NCI-H524 treated with DMSO at 0.1 percent for 48 hours (cell line): ENCODE measurements at regions not wholly inside any gene's neighbourhood (a gene's known extent, or its start where the extent isn't known, plus 50 kb on each side); places are given as distances from the start of the nearest gene placed in this dataset.
A peak's percentile ranks its signal among the peaks of the same experiment; 100 is the strongest.

Experiments used
- DNase-seq: peaks from one replicate; lab custom pipeline; 2025; lab: John Stamatoyannopoulos, UW

DNA sequence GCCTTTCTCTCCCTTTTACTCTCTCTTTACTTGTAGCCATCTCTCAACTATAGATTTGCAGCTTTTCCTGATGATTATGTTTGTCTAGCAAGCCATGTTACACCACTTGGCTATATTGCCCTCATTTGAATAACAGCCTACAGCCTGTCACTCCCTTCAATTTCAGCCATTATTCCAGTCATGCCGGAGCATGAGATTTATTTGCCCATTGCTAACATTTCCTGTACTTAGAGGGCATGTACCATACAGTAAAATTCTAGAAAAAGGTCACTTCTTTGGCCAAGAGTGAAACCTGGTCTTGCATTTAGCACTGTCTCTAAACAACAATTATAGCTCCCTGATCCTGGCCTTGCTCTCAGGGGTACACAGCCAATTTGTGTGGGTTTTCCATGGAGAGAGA, 221.7 kb upstream of the TMC3 start:
- no peak for DNase-seq

GRCh38 chr15:81589671-81590070, 215.7 kb upstream of the TMC3 start:
- peak; percentile 61 for DNase-seq

- DNase-seq, result peak; percentile 17
Observed at GRCh38 chr15:81575436-81576123, 201.6 kb upstream of the TMC3 start.

DNA sequence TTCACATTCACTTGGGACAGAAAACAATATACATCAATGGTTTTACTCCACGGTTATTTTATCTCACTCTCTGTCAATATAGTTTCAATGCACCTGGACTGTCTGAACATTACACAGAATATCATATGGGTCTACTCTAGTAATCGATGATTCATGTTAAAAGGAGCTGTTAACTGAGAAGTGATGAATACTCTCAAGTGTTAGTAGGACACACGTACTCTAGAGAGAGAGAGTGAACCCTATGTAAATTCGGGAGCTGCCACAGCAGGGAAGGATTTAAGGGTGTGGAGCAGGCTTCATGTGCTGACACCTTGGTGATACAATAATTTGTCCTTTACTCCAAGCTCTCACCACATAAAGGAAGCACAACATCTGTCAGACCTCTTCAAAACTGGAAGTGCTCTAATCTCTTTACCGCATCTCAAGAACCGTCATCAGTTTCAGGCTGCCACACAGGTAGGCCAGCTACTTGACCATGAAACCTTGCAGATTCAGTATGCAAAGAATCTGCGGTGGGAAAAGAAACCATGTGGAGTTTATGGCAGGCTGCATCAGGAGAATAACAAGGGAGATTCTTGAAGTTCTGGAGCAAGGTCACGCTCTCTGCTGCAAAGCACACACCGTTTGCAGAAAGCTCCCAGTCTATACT, 199.2 kb upstream of the TMC3 start:
- peak; percentile 100 for DNase-seq

DNA sequence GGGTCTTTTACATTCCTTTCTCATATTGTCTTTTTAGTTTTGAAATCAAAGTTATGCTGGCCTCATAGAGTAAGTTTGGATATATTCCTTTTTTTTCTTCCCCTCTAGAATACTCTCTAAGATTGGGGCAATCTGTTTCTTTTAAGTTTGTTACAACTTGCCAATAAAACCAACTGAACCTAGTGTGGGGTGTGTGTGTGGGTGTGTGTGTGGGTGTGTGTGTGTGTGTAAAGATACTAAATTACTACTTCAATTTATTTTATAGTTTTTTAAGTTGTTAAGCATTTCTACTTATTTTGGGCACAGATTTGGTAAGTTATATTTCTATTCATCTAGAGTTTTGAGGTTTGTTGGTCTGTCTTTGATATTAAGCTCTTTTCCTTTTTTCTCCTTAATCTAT, 198.2 kb upstream of the TMC3 start:
- no peak for DNase-seq

DNA sequence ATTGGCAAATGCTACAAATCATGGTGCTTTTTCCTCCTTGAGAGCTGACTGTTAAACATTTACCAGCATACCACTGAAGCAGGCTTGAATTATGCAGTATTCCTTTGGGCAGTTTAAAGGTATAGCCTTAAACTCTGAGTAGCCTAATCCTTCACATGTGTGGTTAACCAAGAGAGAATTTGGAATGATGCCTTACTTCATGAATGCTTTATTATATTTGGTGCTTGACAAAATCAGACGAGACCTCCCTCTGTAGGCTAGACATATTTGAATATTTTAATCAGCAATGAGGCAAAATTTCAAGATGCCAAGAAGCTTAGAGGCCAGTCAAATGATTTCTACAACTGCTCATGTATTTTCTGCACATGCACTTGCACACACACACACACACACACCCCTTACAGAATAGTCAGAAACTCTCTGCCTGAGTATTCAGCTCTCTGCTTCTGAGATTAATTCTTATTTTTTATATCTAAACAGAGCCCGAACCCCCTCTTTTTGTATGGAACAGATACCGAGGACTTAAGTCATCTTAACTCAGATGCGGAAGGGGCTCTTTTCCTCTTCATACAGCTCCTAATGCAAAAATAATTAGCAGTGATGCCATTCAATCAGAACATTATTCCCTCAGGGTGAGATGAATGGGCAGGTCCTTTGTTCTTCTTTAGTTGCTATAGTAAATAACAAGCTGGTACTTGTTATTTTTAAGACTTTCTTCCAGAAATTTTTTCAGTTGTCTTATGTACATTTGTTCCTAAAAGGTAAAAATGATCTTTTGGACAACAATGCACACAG, 195.5 kb upstream of the TMC3 start:
- no peak for DNase-seq

DNA sequence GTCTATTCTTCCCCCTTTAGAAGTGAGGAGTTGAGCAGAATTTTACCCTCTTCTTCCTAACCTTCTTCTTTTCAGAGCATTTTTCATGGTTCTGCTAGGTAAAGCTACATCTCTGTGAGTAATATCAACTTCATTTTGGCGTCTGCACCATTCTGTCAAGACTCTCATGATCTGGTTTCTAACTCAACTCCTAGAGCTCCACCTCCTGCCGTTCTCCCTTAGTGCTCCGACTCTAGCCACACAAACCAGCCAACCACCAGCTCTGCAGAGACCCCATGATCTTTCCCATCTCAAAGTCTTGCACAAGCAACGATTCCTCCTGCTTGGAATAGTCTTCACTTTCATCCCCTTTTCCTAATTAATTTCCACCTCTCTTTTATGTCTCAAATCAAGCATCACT, 193.9 kb upstream of the TMC3 start:
- DNase-seq, result no peak

GRCh38 chr15:81562986-81563385, 189.0 kb upstream of the TMC3 start:
- no peak for DNase-seq

GRCh38 chr15:81560405-81560804, 186.4 kb upstream of the TMC3 start:
- DNase-seq, result no peak

GRCh38 chr15:81558056-81558455, 184.0 kb upstream of the TMC3 start:
- DNase-seq, result no peak

- no peak for DNase-seq
Observed at GRCh38 chr15:81555346-81555745, 181.3 kb upstream of the TMC3 start.

GRCh38 chr15:81548365-81549130, 174.5 kb upstream of the TMC3 start:
- no peak for DNase-seq

DNA sequence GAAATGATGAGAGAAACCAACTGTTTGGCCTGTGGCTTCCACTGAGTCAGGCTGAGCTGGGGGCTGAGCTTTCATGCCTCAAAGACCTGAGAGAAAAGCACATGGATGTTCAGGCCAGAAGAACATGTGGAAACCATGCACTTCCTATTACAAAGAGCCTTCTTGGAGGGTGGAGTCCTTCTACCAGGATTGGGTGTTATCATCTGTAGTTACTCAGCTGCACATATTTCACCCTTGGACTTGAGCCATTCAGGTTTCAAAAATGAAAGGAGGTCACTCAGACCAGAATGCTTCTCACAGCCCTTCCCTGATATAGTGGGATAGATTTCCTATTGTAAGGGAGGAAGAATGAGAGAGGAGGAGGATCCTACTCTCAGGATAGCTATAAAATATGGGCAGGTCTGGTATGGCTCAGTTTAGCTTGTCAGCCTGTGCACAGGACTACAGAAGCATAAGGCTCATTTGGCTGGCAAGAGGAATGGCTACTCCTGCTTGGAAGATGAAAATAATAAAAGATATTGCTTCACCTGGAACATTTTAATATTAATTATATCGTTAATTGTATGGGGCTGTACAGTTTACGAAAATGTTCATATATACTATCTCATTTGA, 173.6 kb upstream of the TMC3 start:
- DNase-seq, result no peak

GRCh38 chr15:81544385-81544784, 170.4 kb upstream of the TMC3 start:
- DNase-seq, result no peak

- DNase-seq, result no peak
Observed at GRCh38 chr15:81540909-81541308, 166.9 kb upstream of the TMC3 start.

DNA sequence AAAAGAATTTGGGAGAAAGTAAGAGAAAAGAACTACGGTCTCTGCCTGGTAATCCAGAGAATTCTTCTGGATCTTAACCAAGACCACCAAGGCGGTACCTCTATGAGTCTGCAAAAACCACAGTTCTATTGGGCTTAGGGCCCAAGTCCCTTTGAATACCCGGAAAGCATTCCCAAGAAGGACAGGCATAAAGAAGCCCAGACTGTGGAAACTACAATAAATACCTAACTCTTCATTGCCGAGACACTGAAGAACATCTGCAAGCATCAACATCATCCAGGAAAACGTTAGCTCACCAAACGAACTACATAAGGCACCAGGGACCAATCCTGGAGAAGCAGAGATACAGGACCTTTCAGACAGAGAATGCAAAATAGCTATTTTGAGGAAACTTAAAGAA, 162.3 kb upstream of the TMC3 start:
- DNase-seq, result no peak

GRCh38 chr15:81534124-81534523, 160.1 kb upstream of the TMC3 start:
- DNase-seq, result no peak

DNA sequence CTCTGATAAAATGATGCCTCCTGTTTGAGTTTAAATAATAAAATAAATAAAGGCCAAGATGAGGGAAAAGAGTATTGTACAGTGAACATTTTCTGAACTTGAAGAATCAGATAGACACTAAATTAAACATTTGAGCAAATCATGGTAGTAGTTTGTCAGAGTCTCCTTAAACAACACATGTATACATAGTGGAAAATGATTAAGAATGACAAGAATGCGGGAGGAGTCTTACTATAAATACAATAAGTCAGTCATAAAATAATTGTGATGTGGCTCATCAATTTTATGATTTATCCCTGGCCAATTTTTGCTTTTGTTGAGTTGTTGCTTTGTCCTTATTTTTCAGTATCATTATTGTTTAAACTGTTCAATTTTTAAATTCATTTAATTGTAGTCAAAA, 158.0 kb upstream of the TMC3 start:
- no peak for DNase-seq

- no peak for DNase-seq
Observed at GRCh38 chr15:81531109-81531592, 157.1 kb upstream of the TMC3 start.

- DNase-seq, result no peak
Observed at GRCh38 chr15:81530271-81530691, 156.3 kb upstream of the TMC3 start.

DNA sequence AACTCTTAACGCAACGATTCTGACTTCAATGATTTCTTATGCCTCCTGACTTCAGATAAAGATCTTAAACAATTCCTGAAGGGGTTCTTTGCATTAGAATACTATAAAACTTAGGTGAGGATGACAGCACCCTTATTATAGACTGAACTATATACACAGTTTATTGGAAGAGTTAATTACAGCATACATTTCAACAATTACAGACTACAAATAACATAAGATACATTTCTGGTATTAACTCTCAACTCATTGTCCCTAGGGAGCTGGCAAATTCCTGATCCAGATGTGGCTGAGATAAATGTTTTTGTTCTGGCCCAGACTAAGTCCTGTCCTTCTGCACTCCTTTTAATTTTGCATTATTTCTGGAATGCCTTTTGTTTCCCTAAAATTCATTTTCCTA, 155.5 kb upstream of the TMC3 start:
- DNase-seq, result no peak

- DNase-seq, result no peak
Observed at GRCh38 chr15:81526029-81526428, 152.0 kb upstream of the TMC3 start.
